ENCODE measurements at regions not wholly inside any gene's neighbourhood (a gene's known extent, or its start where the extent isn't known, plus 50 kb on each side); places are given as distances from the start of the nearest gene placed in this dataset.

GRCh38 chr5:30405821-30406220, 787.7 kb upstream of the CDH6 start:
- TF ChIP-seq CTCF (IDR thresholded peaks at IDR 0.05; ENCODE audit: borderline replicate concordance, extremely low read depth, low read length, poor library complexity, severe bottlenecking) (no peak), EZH2 (IDR thresholded peaks at IDR 0.05; ENCODE audit: borderline replicate concordance, low read depth, low read length, severe bottlenecking) (no peak)

Measured in DND-41 (cell line).